D721Med (cell line): ENCODE measurements at regions not wholly inside any gene's neighbourhood (a gene's known extent, or its start where the extent isn't known, plus 50 kb on each side); places are given as distances from the start of the nearest gene placed in this dataset.

Experiments
- DNase-seq: peaks from one replicate; pipeline ENCODE4 v3.0.0; 2011; ENCODE audit warnings: low spot score; ENCODE audit not compliant: insufficient read length
- FAIRE-seq: peaks from 2 replicates; lab custom pipeline; 2011; peaks lifted over from hg19 to GRCh38; lab: Jason Lieb, UNC
- TF ChIP-seq, protein P1 (sequence below): IDR thresholded peaks from 2 replicates; pipeline ENCODE4 v1.5.1; 2012; ENCODE audit warnings: mild to moderate bottlenecking, control low read depth; ENCODE audit not compliant: insufficient read depth; ENCODE audit errors: missing control alignments

DNA sequence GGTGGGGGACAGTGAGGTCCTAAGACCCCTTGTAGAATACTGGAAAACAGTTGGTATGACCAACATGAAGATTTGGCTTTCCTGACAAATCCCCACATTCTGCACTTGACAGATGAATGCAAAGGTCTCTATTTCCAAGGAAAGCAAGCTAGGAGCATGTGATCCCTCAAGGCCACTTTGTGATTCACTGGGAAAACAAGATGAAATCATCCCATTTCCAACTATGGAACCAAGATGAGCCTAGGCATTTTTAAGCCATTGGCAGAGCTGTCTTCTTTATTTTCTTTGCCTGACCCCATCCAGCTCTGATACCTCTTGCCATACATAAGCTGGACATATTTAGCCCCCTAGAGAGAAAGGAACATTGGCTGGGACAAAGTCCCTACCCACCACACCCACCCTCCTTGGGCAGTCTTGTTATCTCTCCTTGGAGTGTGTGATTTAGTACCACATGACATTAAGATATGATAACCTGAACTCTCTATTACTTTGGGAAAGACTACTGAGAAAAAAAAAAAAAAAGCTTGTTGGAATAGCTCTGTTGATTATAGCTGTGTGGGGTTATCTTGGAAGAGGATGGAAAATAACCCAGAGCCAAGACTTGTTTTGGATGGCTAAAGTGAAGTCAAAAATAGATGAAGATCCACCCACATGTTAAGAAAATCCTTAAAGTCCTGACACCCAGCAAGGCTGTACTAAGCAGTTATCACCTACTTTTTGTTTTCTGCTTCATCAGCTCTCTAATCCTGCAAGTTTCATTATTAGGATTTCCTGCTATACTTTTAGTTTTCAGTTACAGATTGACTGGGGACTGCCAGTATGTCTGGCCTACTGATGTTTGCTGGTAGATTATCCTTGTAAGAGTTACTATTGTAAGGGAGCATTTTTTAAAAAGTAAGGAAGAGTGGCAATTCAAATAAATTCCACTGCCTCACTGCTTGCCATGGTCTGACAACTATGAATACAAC lies 90.1 kb upstream of the PREP start:
- TF ChIP-seq, protein P1, sequence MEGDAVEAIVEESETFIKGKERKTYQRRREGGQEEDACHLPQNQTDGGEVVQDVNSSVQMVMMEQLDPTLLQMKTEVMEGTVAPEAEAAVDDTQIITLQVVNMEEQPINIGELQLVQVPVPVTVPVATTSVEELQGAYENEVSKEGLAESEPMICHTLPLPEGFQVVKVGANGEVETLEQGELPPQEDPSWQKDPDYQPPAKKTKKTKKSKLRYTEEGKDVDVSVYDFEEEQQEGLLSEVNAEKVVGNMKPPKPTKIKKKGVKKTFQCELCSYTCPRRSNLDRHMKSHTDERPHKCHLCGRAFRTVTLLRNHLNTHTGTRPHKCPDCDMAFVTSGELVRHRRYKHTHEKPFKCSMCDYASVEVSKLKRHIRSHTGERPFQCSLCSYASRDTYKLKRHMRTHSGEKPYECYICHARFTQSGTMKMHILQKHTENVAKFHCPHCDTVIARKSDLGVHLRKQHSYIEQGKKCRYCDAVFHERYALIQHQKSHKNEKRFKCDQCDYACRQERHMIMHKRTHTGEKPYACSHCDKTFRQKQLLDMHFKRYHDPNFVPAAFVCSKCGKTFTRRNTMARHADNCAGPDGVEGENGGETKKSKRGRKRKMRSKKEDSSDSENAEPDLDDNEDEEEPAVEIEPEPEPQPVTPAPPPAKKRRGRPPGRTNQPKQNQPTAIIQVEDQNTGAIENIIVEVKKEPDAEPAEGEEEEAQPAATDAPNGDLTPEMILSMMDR: no peak
- DNase-seq (no peak), FAIRE-seq (no peak)

- TF ChIP-seq, protein P1: no peak
- FAIRE-seq: no peak
- DNase-seq: no peak
These were observed 86.3 kb upstream of the PREP start for GRCh38 chr6:105489216-105489530.

- FAIRE-seq (no peak), DNase-seq (no peak)
- TF ChIP-seq, protein P1: no peak
These were observed 85.8 kb upstream of the PREP start for GRCh38 chr6:105488516-105489215.

GRCh38 chr6:105487040-105487790 lies 84.3 kb upstream of the PREP start:
- FAIRE-seq: no peak
- TF ChIP-seq, protein P1: no peak
- DNase-seq: no peak

DNA sequence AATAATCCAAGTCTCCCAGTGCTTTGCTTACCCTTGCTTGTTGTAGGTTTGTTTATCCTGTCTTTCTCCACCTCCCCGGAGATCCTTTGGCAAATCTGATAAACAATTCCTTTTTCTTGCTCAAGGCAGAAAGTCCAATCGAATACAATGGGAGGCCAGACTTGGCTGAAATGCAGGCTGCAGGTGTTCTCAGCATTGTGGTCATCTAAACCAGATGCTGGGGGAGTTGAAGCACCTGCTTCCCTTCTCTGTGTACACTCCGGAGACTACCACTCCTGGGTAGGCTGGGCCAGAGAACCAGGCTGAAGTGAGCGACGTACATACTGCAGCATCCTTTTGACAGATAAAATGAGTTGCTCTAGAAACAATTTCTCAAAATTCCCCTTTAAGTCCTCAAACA lies 82.6 kb upstream of the PREP start:
- DNase-seq (no peak), FAIRE-seq (no peak)
- TF ChIP-seq, protein P1: no peak

DNA sequence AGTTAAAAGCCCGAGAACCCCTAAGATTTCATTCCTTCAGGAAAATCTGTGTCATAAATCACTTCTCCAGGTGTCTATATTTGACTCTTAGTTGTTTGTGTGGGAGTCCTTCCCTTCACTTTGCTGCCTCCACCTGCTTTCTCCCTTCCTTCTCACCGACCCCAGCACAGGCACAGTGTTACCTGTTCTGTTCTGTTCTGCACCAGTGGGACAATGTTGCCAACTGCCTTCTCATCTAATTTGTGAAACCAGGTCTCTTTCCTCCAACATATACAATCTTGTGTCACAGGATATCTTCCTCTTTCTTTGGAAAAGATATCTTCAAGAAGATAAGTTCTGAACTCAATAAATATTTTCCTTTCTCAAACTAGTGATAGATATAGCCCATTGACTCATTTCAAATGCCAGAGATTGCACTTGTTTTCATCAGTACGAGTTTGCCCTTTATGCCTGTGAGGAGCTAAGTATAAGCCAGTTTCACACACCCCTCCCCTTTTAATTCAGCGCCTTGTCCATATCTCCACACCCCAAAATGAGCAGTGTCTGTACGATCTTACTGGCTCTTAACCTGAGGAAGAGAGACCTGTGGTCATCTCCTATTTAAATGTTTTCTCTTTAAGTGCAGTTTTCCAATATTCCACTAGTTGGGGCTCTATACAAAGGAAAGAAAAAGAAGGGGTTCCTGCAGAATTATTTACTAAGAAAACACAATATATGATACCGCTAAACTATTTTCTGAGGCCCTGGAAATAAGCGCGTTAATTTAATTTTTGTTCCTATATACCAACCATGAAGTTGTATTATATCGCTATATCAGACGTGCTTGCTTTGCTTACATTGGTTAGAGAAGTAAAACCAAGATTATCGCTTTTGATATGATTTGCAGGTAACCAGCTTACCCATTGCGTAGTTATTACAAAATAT lies 81.6 kb upstream of the PREP start:
- FAIRE-seq (peak; percentile 89), DNase-seq (no peak)
- TF ChIP-seq, protein P1: peak; percentile 90
